COLO829 (cell line): ENCODE measurements at regions not wholly inside any gene's neighbourhood (a gene's known extent, or its start where the extent isn't known, plus 50 kb on each side); places are given as distances from the start of the nearest gene placed in this dataset.

ENCODE experiments used
- DNase-seq: peaks from one replicate; pipeline ENCODE4 v3.0.0; 2012; ENCODE audit warnings: low spot score

DNA sequence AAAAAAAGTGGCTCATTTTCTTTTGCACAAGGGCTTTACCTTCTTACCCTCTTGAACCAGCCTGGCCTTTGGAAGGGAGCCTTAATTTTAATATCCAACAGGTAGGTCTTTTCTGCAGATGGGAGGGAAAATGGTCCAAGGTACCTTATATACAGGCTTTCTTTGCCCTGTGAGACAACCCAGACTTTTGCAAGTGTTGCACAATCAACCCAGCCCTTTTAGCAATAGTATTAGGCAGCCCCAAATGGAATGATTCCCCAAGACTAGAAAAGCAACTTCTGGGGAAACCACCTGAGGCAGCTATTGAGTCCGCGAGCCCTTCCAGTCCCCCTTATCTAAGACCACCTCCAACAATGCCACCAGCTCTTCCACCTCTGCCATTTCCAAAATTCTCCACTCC, 1138.3 kb downstream of the XPNPEP1 start:
- no peak for DNase-seq

DNA sequence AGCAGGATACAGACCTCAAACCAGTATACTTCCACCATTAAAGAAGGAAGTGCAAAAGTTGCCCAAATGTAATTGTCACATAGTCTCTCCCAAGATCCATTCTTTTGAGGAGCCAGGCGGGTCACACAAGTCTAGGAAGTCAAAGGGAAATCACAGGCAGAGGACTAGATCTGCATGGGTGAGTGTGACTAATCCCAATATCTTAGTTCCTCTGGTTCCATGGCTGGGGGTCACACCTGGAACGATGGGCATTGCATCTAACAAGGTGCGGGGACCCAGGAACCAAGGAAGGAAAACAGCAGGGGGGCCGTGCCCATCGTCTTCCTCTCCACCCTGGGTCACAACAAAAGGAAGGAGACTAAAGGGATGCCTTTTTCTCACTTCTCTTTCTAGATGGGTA, 1138.8 kb downstream of the XPNPEP1 start:
- DNase-seq = no peak

DNA sequence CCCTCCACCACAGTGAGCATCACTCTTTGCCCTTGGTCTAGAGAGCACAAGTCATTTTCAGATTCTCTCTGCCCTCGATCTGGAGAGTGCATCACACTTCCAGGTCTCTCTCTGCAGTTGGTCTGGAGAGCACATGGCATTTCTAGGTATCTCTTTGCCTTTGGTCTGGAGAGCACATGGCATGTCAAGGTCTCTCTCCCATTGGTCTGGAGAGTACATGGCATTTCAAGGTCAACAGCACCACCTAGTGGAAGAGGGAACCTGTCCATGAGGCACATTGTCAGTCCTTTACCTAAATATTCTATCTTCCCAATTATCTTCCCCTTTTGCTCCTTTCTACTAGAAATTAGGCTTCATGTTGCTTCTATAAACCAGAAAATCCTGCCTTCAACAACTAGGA, 1139.4 kb downstream of the XPNPEP1 start:
- peak; percentile 5 for DNase-seq

DNA sequence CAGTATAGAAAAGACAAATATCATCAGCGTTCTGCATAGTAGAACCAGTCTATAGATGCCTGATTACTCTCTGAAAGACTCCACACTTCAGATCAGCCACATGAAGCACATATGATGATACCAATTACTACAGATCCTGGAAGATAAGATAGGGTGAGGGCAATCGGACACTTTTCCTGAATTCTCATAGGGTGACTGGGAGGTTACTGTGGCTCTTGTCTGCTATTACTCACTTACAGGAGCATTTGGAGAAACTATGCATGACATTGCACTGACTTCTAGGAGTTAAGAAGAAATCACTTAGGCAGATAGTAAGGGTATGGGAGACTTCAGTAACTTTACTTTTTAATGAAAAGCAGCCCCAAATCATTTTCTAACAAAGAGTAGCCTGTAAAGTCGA, 1140.9 kb downstream of the XPNPEP1 start:
- no peak for DNase-seq

DNA sequence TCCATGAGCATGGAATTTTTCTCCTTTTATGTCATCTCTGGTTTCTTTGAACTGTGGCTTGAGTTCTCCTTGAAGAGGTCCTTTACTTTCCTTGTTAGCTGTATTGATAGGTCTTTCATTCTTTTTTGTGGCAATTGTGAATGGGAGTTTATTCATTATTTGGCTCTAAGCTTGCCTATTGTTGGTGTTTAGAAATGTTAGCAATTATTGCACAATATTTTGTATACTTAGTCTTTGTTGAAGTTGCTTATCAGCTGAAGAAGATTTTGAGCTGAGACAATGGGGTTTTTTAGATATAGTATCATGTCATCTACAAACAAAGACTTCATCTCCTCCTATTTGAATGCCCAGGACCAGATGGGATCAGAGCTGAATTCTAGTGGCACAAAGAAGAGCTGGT, 1143.8 kb downstream of the XPNPEP1 start:
- DNase-seq = no peak

DNA sequence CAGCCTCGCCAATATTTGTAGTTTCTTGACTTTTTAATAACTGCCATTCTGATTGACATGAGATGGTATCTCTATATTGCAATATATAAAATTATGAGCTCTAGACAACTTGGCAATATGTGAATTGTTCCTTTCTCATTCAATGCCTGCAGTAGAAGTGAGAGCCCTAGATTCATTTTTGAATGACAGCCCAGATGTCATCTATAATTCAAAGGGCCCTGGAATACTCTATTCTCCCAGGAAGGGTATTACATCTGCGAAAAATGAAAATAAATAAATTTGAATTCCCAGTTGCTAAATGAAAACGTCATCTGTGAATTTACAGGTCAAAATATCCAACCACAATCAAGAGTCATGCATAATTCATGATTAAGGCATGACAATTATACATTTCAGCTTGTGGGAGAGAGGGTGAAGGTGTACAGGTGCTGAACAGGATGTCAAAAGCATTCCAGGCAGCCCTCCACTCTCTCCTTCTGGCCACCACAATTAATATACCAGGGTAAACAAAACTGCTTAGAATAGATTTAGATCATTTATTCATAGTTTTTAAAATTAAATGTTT, 1147.3 kb downstream of the XPNPEP1 start:
- no peak for DNase-seq

DNA sequence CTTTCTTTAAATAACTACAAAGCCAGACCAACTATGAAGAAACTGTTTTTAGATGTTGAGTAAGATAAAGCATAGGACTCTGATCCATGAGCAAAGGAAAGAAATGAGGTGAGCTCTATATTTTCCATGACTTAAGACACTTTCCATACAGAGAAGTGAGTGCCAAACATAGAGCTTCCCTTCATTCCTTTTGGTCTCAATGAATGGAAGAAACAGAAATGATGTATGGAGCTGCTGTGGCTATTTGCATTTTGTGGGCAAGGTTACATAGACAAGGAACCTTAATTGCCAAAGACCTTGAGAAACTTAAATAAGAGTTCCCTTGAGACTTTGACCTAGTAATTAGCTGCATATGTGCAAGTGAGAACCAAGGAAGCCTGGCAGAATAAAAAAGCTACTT, 1152.2 kb downstream of the XPNPEP1 start:
- no peak for DNase-seq

DNA sequence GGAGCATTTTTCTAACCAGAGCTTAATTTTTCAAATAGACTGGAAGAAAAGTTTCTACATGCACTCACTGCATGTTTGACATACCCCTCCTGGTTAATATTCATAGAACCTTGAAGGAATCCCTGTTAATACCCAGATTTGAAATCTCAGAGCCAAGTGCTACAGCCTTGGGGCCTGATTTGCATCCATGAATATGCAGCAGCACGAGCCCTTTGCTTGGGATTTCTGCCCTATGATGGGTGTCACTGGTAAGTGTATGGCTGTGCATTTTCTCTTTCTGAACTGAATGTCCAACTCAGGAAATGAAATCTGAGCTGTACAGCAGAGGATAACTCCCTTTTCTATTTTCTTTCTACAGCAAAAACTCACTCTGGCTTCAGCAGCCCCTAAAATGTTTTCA, 1157.5 kb downstream of the XPNPEP1 start:
- no peak for DNase-seq

DNA sequence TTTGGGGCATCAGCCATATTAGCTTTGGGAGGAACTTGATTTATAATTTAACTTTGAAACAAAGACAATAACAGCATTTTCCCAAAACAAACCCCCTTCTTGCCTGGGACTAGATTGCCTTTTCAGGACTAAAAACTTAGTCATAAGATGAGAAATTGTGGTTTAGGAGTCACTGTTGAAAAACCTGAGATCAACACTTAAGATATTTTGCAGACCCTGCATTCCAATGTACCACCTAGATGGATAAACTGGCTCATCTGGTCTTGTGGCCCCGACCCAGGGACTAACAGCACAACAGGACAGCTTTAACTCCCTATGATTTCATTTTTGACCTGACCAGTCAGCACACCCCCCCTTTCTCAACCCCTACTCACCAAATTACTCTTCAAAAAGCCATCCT, 1165.4 kb downstream of the XPNPEP1 start:
- DNase-seq = no peak

DNA sequence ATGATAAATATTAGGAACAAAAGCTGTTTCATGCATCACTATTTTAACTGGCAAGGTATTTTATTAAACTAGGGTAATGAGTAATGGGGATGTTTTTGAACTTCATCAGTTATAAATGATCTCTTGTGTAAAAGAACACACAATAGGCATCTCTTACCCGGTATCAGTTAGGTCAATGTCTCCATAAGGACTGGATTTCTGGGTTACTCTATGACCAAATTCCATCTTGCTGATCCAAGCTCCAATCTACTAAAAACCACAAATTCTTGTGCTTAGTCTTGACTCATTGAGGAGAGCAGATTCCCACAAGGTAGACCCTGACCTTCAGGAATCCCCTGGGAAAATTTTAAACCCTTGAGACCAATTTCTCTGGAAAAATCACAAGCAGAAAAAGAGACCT, 1167.7 kb downstream of the XPNPEP1 start:
- no peak for DNase-seq

DNA sequence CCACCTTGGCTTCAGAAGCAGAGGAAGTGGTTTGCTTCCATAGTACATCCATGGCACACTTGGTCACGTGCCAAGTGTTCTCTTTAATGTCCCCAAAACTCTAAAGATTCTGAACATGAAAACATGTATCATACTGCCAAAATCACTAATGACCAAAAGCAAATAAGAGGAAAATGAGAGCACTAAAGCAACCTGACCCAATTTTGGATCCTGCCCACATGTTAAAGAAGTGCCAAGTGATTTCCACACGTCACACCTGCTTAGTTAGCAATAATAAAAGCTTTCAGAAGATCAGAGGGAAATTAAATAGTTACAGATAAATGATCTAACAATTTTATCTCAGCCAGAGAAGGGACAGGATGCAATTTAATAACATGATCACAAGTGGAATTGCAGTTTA, 1170.0 kb downstream of the XPNPEP1 start:
- no peak for DNase-seq

DNA sequence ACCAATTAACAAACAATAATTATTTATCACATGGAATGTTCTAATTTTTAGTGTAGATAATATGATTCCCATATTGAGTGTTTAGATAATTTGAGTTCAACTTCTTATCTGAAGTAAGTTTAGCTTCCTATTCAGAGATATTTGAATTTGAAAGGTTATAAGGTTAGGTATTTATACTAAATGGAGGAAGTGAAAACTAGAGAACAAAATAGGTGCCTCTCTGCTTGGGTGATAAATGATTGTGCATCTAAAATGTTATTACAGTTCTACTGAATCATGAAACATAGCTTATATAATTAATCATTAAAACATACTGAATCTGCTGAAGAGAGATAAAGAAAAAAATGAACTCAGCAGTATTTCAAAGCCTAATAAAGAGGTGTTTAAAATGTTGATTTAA, 1174.3 kb downstream of the XPNPEP1 start:
- DNase-seq = no peak

DNA sequence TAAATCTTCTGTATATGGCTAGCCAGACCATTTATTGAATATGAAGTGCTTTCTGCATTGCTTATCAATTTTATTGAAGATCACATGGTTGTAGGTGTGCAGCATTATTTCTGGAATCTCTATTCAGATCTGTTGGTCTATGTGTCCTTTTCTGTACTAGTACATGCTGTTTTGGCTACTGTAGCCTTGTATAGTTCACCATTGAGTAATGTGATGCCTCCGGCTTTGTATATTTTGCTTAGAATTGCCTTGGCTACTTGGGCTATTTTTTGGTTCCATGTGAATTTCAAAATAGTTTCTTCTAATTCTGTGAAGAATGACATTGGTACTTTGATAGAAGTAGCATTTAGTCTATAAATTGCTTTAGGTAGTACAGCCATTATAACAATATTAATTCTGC, 1187.2 kb downstream of the XPNPEP1 start:
- DNase-seq = no peak

DNA sequence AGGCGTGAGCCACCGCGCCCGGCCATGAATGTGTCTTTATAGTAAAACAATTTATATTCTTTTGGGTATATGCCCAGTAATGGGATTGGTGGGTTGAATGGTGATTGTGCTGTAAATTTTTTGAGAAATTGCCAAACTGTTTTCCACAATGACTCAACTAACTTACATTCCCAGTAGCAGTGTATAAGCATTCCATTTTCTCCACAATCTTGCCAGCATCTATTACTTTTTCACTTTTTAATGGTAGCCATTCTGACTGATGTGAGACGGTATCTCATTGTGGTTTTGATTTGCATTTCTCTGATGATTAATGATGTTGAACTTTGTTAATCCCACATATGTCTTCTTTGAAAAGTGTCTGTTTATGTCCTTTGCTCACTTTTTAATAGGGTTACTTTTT, 1187.9 kb downstream of the XPNPEP1 start:
- no peak for DNase-seq

DNA sequence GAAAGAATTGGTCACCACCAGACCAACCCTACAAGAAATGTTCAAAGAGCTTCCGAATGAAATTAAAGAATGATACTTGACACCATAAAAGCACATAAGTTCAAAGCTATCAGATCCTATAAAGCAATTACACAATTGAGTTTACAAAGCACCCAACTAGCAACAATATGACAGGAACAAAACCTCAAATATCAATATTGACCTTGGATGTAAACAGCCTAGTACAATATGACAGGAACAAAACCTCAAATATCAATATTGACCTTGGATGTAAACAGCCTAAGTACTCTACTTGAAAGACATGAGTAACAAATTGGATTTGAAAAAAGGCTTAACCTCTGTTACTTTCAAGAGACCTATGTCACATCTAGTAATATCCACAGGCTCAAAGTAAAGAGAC, 1201.4 kb downstream of the XPNPEP1 start:
- no peak for DNase-seq

DNA sequence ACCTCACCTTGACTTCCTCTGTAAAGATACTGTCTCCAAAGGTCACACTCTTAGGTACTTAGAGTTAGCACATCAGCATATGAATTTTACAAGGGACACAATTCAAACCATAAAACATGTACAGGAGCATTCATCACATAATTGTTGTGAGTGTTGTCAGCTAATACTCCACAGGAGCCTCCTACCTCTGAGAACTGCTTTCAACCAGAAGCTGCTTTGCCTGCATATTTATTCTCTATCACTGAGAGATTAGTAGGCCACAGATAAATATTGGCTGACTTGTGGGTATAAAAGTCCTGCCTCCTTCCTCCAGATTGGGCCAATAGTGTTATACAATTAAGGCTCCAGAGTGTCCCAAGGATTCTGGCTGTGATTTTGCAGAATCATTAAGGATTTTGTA, 1207.0 kb downstream of the XPNPEP1 start:
- no peak for DNase-seq

DNA sequence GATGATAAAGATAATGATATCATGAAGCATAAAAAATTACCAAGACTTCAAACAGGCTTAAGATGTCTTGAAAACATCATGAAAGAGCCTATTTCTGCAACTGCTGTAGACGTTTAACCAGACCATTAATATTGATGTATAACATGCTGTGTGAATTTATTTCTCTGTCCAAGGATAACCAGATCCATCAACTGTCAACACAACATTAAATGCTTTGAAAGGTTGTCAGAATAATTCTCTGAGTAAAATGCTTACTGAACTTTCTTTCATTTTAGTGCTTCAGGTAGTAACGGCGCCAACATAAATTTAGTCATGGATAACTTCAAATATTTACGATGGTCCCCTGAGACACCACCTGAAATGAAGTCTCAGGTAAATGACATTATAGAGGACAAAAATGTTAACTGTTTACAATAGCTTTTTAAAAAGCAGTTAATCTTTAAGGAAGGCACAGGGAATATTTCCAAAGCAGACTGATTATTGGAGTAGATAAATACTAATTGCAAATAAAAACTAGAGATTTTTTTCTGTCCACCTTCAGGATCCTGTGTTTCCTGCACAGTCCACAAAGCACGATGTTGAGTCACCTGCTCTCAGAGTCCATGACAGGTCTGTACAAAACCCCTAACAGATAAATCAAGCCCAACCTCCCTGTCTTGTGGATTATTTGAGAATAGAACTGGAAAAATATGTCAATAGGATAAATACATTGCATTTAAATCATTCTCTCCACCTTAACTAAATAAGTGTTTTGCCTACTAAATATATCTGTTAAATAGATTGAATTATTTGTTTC, 1213.2 kb downstream of the XPNPEP1 start:
- DNase-seq = no peak

DNA sequence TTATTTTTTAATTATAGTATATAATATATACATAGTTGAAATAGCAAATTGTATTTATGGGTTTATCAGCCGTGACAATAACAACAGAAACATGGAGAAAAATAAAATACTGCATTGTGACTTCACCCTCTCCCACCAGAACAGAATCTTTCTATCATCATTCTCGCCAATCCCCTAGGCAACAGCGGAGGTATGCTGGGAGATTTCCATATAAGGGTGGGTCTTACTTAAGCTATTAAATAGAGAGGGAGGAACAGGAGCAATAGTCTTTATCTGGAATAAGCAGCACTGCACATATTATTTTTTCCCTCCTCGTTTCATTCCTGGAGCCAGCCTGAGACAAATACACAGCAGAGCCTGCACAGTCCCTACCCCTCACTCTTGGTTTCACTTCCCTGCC, 1214.9 kb downstream of the XPNPEP1 start:
- no peak for DNase-seq

DNA sequence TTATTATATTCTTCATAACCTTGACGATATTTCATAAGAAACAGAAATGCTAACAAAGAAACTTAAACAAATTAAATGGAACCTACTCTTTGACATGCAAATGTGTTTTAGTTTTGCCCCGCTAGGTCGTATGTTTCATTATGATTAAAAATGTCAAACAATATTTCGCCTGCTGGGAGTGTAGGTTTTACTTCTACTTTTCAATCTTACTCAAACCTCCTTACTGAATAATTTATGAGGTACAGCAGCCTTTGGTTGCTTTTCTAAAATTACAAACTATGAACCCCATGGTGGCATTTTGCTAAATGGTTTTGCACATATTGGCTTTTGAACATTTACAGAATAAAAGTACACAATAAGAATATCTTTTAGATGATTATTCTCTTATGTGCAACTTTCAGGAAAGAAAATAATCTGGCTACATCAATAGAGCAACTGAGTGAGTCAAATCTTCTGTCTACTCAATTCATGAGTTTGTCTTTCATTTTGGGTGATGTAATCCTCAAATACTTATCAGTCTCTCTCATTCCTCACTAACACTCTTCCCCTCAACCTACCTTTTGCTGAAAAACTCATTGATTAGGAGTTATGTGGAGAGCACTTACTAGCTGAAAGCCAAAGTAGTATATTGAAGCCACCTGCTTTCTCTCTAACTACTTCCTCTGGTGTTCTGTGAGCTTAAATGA, 1226.4 kb downstream of the XPNPEP1 start:
- DNase-seq = no peak

DNA sequence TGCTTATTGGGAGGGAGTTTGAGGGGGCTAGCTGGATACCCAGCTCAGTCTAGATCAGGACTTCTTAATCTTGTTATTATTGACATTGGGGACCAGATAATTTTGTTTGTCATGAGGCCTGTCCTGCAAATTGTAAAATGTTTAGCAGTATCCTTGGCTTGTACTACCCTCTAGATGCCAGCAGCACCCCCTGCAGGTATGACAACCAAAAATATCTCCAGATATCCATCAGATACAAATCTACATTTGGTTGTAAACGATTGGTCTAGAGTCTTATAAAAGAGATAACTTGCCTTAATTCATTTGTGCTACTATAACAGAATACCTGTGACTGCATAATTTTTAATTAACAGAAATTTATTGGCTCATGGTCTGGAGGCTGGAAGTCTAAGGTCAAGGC, 1232.2 kb downstream of the XPNPEP1 start:
- DNase-seq = no peak

DNA sequence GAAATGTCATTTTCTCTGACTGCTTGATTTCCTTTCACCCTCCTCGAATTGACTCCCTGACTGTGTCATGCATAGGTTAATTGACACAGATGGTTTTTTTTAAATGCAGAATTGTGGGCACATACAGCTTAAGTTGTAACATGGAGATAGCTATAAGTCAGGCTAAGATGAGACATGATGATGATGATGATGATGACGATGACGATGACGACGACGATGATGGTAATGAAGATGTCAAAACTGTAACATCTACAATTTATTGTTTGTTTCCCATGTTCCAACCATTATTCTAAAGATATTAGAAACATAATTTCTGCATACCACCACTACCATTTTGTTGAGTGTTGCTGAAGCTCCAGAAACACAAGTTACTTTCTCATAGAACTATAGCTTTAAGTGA, 1232.8 kb downstream of the XPNPEP1 start:
- no peak for DNase-seq

DNA sequence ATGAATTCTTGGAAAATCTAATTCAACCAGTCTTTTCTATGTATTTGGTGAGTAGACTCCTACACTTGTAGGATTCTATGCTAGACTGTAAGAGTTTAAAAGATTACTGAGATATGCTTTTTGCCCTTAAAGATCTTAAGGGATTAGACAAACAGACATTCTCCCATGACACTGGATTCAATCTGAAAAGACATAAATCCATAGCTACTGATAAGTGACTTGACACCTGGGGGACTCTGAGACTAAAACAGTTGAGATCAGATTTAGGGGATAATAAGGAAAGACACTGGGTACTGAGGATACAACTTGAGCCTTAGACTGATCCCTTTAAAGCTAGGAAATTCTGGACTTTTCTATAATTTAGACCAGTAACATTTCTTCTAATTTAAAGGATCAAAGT, 1233.4 kb downstream of the XPNPEP1 start:
- DNase-seq = no peak

DNA sequence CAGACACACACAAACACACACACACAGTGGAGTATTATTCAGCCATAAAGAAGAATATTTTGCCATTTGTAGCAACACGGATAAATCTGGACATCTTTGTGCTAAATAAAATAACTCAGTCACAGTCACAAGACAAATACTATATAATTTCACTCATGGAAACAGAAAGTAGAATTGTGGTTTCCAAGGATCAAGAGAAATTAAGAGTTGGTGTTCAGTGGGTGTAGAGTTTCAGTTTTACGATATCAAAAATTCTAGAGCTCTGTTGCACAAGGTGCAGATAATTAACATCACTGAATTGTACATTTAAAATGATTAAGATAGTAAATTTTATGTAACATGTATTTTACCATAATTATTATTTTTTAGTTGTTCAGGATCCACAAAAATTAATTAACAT, 1235.0 kb downstream of the XPNPEP1 start:
- no peak for DNase-seq
